GM23248 (cell line): ENCODE measurements at regions not wholly inside any gene's neighbourhood (a gene's known extent, or its start where the extent isn't known, plus 50 kb on each side); places are given as distances from the start of the nearest gene placed in this dataset.

ENCODE experiments used
- EZH2 ChIP-seq: fragments of 200-600 bp; sonication (generic); IDR thresholded peaks from 2 replicates; pipeline ENCODE4 v1.6.1; 2018; ENCODE audit warnings: antibody characterized with exemption, mild to moderate bottlenecking; ENCODE audit not compliant: insufficient read depth, poor library complexity, severe bottlenecking
- EZH2phosphoT487 ChIP-seq: fragments of 200-600 bp; sonication (generic); IDR thresholded peaks from 2 replicates; pipeline ENCODE4 v1.6.1; 2018; ENCODE audit warnings: antibody characterized with exemption, moderate library complexity, mild to moderate bottlenecking, low read depth; ENCODE audit not compliant: insufficient read depth

DNA sequence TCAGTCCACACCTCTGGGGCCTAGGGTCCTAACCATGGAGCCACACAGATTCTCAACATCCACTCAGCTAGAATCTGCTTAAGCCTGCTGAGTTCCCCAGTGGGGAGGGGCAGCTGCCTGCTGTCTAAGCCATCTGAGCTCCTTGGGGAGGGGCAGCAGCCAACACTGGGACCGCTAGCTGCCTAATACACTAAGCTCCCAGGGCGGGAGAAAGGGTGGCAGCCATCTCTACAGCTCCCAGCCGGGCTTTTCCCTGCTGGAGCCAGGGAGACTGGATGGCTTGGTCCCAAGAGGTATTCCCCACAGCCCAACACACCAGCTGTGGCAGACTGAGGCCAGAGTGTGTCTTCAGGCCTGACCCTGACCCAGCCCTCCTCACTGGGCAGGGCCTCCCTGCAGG lies 217.3 kb upstream of the TMEM45B start:
- TF ChIP-seq EZH2 = no peak
- TF ChIP-seq EZH2phosphoT487 = no peak
